SH-SY5Y (cell line): ENCODE measurements at regions not wholly inside any gene's neighbourhood (a gene's known extent, or its start where the extent isn't known, plus 50 kb on each side); places are given as distances from the start of the nearest gene placed in this dataset.

Experiments used
- GATA2 ChIP-seq: IDR thresholded peaks from 2 replicates; pipeline ENCODE4 v1.6.1; 2011; ENCODE audit warnings: mild to moderate bottlenecking, low read depth, low read length
- GATA3 ChIP-seq: IDR thresholded peaks from 2 replicates; pipeline ENCODE4 v1.6.1; 2011; ENCODE audit warnings: low read depth, mild to moderate bottlenecking, low read length, moderate library complexity

DNA sequence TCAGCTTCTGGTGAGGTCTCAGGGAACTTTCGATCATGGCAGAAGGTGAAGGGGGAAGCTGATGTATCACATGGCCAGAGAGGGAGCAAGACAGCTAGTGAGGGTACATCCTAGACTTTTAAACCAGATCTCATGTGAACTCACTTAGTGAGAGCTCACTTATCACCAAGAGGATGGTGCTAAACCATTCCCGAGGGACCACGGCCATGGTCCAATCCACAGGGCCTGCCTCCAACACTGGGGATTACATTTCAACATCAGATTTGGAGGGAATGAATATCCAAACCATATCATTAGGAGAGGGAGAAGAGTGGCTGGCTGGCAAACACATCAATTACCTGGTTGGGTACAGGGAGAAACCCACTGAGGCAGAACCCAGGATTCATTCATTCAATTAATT is 75.7 kb upstream of the HAAO start:
- TF ChIP-seq GATA2, result no peak
- no peak for TF ChIP-seq GATA3
